ENCODE measurements at regions not wholly inside any gene's neighbourhood (a gene's known extent, or its start where the extent isn't known, plus 50 kb on each side); places are given as distances from the start of the nearest gene placed in this dataset.

DNA sequence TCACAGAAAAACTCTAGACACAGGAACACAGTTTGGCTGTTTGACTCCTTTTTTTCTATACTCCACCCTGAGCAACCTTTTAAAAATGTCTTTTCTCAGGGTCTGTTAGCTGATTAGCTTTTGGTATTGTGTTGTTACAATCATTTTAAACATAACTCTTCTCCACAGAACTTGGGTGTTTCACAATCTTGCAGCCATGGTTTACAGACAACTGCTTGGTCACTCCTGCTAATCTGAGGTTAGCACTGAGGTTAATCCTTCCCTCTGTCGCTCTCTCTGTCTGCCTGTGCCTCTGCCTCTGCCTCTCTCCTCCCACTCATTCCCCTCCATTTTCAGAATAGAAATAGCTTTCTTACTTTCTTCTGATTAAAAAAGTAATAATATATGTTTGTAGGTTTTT is 62.4 kb upstream of the ZBED5 start:
- no peak overlapping the region for H3K27ac ChIP-seq (ENCODE audit: poor library complexity, severe bottlenecking)
- peaks cover 6% of the 10 kb centered on the region for H3K9me3 ChIP-seq (ENCODE audit: severe bottlenecking)
- H3K36me3 ChIP-seq (ENCODE audit: low read depth), result no peaks in the 10 kb centered on the region
- no peaks in the 10 kb centered on the region for H3K4me1 ChIP-seq (ENCODE audit: insufficient read depth, poor library complexity, severe bottlenecking)
- DNase-seq (ENCODE audit: low spot score) (no peak), ATAC-seq (ENCODE audit: low read depth) (no peak)
- TF ChIP-seq, protein P1, sequence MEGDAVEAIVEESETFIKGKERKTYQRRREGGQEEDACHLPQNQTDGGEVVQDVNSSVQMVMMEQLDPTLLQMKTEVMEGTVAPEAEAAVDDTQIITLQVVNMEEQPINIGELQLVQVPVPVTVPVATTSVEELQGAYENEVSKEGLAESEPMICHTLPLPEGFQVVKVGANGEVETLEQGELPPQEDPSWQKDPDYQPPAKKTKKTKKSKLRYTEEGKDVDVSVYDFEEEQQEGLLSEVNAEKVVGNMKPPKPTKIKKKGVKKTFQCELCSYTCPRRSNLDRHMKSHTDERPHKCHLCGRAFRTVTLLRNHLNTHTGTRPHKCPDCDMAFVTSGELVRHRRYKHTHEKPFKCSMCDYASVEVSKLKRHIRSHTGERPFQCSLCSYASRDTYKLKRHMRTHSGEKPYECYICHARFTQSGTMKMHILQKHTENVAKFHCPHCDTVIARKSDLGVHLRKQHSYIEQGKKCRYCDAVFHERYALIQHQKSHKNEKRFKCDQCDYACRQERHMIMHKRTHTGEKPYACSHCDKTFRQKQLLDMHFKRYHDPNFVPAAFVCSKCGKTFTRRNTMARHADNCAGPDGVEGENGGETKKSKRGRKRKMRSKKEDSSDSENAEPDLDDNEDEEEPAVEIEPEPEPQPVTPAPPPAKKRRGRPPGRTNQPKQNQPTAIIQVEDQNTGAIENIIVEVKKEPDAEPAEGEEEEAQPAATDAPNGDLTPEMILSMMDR (IDR thresholded peaks at IDR 0.05; ENCODE audit: poor library complexity, severe bottlenecking), result no peak
- H3K27me3 ChIP-seq (ENCODE audit: insufficient read depth, poor library complexity, severe bottlenecking), result no peaks in the 10 kb centered on the region
- no peak overlapping the region for H3K4me3 ChIP-seq (ENCODE audit: severe bottlenecking)

DNA sequence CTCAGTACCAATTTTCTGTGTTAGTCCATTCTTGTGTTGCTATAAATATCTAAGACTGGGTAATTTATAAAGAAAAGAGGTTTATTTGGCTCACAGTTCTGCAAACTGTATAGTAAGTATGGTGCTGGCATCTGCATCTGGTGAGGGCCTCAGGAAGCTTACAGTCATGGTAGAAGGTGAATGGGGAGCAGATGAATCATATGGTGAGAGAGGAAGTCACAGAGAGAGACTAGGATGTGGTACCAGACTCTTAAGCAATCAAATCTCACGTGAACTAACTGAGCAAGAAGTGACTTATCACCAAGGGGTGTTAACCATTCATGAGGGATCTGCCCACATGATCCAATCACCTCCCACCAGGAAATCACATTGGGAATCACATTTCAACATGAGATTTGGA is 60.8 kb upstream of the ZBED5 start:
- Histone ChIP-seq H3K36me3 (ENCODE audit: low read depth) (no peaks in the 10 kb centered on the region), H3K4me1 (ENCODE audit: insufficient read depth, poor library complexity, severe bottlenecking) (no peaks in the 10 kb centered on the region), H3K27ac (ENCODE audit: poor library complexity, severe bottlenecking) (no peak overlapping the region), H3K27me3 (ENCODE audit: insufficient read depth, poor library complexity, severe bottlenecking) (no peaks in the 10 kb centered on the region), H3K4me3 (ENCODE audit: severe bottlenecking) (no peak overlapping the region), H3K9me3 (ENCODE audit: severe bottlenecking) (peaks cover 6% of the 10 kb centered on the region)
- ATAC-seq (ENCODE audit: low read depth) (no peak), DNase-seq (ENCODE audit: low spot score) (no peak)
- TF ChIP-seq, protein P1 (IDR thresholded peaks at IDR 0.05; ENCODE audit: poor library complexity, severe bottlenecking), result no peak

DNA sequence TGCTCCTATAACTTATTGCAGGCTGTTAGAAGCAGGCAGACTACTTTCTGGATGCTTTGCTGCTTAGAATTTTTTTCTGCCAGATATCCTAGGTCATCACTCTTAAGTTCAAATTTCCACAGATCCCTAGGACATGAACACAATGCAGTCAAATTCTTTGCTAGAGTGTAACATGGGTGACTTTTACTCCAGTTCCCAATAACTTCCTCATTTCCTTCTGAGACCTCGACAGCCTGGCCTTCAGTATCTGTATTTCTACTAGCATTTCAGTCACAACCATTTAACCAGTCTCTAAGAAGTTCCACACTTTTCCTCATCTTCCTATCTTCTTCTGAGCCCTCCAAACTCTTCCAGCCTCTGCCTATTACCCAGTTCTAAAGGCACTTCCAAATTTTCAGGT is 60.4 kb upstream of the ZBED5 start:
- DNase-seq (ENCODE audit: low spot score) (no peak), ATAC-seq (ENCODE audit: low read depth) (no peak)
- no peak overlapping the region for H3K4me3 ChIP-seq (ENCODE audit: severe bottlenecking)
- TF ChIP-seq, protein P1 (IDR thresholded peaks at IDR 0.05; ENCODE audit: poor library complexity, severe bottlenecking), result no peak
- H3K36me3 ChIP-seq (ENCODE audit: low read depth), result no peaks in the 10 kb centered on the region
- H3K9me3 ChIP-seq (ENCODE audit: severe bottlenecking), result peaks cover 6% of the 10 kb centered on the region
- no peaks in the 10 kb centered on the region for H3K4me1 ChIP-seq (ENCODE audit: insufficient read depth, poor library complexity, severe bottlenecking)
- H3K27me3 ChIP-seq (ENCODE audit: insufficient read depth, poor library complexity, severe bottlenecking), result no peaks in the 10 kb centered on the region
- no peak overlapping the region for H3K27ac ChIP-seq (ENCODE audit: poor library complexity, severe bottlenecking)

DNA sequence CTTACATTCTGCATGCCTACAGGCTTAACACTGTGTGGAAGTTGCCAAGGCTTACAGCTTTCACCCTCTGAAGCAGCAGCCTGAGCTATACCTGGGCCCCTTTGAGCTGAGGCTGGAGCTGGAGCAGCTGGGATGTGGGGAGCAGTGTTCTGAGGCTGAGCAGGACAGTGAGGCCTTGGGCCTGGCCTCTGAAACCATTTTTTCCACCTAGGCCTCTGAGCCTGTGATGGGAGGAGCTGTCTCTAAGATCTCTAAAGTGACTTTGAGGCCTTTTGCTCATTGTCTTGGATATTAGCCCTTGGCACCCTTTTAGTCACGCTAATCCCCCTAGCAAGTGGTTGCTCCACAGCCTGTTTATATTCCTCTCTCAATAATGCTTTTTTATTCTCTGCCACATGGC is 59.9 kb upstream of the ZBED5 start:
- TF ChIP-seq, protein P1 (IDR thresholded peaks at IDR 0.05; ENCODE audit: poor library complexity, severe bottlenecking), result no peak
- H3K4me1 ChIP-seq (ENCODE audit: insufficient read depth, poor library complexity, severe bottlenecking), result no peaks in the 10 kb centered on the region
- no peak overlapping the region for H3K4me3 ChIP-seq (ENCODE audit: severe bottlenecking)
- no peaks in the 10 kb centered on the region for H3K36me3 ChIP-seq (ENCODE audit: low read depth)
- H3K27ac ChIP-seq (ENCODE audit: poor library complexity, severe bottlenecking), result no peak overlapping the region
- DNase-seq (ENCODE audit: low spot score), result no peak
- peaks cover 6% of the 10 kb centered on the region for H3K9me3 ChIP-seq (ENCODE audit: severe bottlenecking)
- ATAC-seq (ENCODE audit: low read depth), result no peak
- no peaks in the 10 kb centered on the region for H3K27me3 ChIP-seq (ENCODE audit: insufficient read depth, poor library complexity, severe bottlenecking)

DNA sequence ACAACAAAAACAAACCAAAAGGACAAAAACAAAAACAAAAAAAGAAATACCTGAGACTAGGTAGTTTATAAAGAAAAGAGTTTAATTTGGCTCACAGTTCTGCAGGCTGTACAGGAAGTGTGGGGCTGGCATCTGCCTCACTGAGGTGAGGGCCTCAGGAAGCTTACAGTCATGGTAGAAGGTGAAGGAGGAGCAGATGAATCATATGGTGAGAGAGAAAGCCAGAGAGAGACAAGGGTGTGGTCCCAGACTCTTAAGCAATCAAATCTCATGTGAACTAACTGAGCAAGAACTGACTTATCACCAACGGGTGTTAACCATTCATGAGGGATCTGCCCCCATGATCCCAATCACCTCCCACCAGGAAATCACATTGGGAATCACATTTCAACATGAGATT is 58.8 kb upstream of the ZBED5 start:
- TF ChIP-seq, protein P1 (IDR thresholded peaks at IDR 0.05; ENCODE audit: poor library complexity, severe bottlenecking), result no peak
- Histone ChIP-seq H3K27ac (ENCODE audit: poor library complexity, severe bottlenecking) (no peak overlapping the region), H3K4me3 (ENCODE audit: severe bottlenecking) (no peak overlapping the region), H3K4me1 (ENCODE audit: insufficient read depth, poor library complexity, severe bottlenecking) (no peaks in the 10 kb centered on the region), H3K36me3 (ENCODE audit: low read depth) (no peaks in the 10 kb centered on the region), H3K9me3 (ENCODE audit: severe bottlenecking) (peaks cover 6% of the 10 kb centered on the region), H3K27me3 (ENCODE audit: insufficient read depth, poor library complexity, severe bottlenecking) (no peaks in the 10 kb centered on the region)
- 0 out of 3 replicates have a peak, but pooled peaks have one; percentile 17 for ATAC-seq (ENCODE audit: low read depth)
- no peak for DNase-seq (ENCODE audit: low spot score)
